Vagina (tissue), 2 donors: ENCODE measurements at regions not wholly inside any gene's neighbourhood (a gene's known extent, or its start where the extent isn't known, plus 50 kb on each side); places are given as distances from the start of the nearest gene placed in this dataset.

Experiments
- POLR2A ChIP-seq, 2 donors: fragments of 450-650 bp; IDR thresholded peaks; one replicate each; pipeline ENCODE4 v1.6.1; 2017; ENCODE audit warnings: antibody characterized with exemption in 2 of 2, mild to moderate bottlenecking in 2 of 2, moderate library complexity in 2 of 2
- POLR2AphosphoS5 ChIP-seq, 2 donors: sonication (generic); formaldehyde crosslinking; IDR thresholded peaks; one replicate each; pipeline ENCODE4 v1.9.0; 2017; ENCODE audit warnings: antibody characterized with exemption in 2 of 2, mild to moderate bottlenecking in 2 of 2, low read depth in 1 of 2; ENCODE audit not compliant: insufficient read depth in 1 of 2

DNA sequence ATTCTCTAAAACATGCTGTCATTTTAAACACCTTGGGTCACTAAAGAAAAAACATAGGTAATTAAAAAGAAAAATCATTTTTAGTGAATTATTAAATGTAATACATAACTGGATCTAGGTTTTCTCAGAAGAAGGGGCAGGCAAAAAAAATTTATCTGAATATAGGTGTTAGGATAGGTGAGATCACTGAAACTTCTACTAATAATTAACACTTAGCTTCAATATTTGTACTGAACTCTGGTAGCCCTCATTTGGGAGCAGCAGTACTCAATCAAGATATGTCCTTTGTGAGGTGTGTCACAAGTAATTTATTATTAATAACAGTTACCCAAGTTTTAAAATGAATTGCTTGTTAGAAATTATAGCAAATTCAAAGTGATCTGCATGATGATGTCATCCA lies 103.6 kb downstream of the ATP23 start:
- TF ChIP-seq POLR2A (IDR thresholded peaks at IDR 0.05) = no peak
- no peak for TF ChIP-seq POLR2AphosphoS5 (IDR thresholded peaks at IDR 0.05; ENCODE audit: insufficient read depth in 1 of 2, low read depth in 1 of 2)
